GM18505 (cell line): ENCODE measurements at regions not wholly inside any gene's neighbourhood (a gene's known extent, or its start where the extent isn't known, plus 50 kb on each side); places are given as distances from the start of the nearest gene placed in this dataset.
A peak's percentile ranks its signal among the peaks of the same experiment; 100 is the strongest.

ENCODE experiments used
- ATAC-seq: cut with Tn5 transposase; IDR thresholded peaks from one replicate; pipeline ENCODE4 v1.9.1; 2021; ENCODE audit not compliant: unreplicated experiment
- POLR2A ChIP-seq: IDR thresholded peaks from 4 replicates; pipeline ENCODE4 v1.6.1; 2011; ENCODE audit warnings: borderline replicate concordance; ENCODE audit not compliant: insufficient read depth, insufficient read length; ENCODE audit errors: extremely low read depth

DNA sequence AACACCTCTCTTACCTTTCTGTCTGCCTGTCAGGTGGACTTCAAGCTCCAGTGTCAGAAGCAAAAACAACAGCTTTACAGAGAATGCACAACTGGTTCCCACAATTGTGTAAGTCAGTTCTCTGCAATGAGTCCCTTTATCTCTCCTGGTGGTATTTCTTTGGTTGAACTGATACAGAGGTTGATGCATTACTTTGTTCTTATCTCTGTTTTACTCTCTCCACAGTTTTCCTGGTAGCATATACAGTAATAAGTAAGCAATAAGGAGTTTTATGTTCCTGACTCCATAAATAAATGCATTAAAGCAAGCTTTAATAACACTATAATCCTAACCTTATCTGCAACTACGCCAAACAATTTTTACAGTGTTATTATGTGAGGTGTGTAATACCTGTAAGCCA, 310.3 kb upstream of the GYPC start:
- TF ChIP-seq POLR2A: no peak
- no peak for ATAC-seq

DNA sequence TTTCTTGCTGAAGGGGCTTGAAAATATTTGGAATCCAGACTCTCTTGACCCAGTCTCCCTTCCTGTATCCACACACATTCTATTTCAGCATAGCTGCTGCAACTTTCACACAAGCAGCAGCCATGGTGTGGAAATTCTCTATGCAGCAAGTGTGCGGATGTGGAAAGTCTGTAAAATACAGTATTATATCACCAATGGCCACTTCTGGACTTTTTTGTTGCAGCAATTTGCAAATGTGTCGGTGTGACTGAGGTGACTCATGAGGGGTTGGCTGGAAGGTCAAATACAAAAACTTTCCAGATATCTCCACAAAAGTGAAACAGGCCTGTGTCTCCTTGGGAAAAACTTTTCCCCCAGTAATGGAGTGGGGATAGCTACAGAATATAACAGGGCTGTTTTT, 299.3 kb upstream of the GYPC start:
- TF ChIP-seq POLR2A: no peak
- ATAC-seq: no peak

DNA sequence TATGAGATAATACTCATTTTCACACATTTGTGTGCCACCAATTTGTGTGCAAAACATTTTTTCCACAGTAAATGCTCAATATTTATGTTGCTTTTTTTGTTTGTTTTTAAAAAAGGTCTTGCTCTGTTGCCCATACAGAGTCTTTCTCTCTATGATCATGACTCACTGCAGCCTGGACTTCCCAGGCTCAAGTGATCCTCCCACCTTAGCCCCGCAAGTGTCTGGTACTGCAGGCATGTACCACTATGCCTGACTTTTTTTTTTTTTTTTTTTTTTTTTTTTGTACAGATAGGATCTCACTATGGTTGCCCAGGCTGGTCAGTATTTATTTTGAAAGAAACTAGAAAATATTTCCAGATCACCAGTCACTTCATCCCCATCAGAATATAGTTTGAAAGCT, 297.8 kb upstream of the GYPC start:
- TF ChIP-seq POLR2A: no peak
- ATAC-seq: no peak

DNA sequence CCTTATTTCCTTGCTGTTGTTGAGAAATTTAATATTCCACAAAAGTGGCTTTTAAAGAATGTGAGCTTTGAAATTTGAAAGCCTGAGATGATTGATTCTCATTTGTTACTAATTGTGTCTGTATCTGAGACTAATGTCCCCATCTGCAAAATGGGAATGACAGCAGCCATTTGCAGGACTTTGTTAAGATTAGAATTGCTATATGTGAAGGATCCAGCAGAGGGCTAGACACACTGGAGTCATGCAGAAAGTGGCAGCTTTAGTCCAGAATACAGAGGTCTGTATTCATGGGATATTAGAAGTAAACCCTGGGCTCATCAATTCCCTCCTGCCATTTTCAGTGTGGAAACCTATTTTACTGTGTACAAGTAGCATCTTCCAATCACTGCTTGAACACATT, 296.5 kb upstream of the GYPC start:
- TF ChIP-seq POLR2A: no peak
- ATAC-seq: peak; percentile 75

DNA sequence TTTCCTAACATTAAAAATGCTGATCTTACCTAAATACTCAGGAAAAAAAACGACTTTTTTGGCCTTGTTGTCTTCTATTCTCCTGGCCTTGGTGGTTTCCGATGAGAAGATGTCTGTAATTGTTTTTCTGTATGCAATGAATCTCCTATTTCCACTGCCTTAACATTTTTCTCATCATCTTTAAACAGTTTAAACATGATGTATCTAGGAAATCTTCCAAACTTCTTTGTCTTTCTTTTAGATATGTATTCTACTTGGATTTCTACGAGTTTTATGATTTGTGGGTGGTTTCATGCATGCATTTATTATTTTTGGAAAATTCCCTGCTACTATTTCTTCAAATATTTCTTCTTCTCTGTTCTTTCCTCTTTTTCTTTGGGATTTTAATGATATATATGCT, 288.6 kb upstream of the GYPC start:
- no peak for TF ChIP-seq POLR2A
- no peak for ATAC-seq

DNA sequence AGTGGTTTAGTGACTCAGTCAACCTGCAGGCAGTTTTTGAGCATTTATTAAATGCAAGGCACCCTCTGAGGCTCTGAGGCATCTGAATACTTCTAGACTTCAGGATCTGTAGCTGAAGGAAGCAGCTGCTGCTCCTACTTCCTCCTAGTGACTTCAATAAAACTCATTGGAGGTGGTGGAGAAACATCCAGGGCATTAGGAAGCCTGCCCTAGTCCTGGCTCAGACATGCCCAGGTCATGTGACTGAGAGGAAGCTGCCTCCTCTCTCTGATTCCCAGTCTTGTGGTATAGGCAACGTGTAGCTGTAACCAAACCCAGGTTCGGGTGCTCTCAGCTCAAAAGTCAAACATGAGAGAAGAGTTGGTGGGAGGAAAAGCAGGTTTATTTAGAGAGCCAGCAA, 287.2 kb upstream of the GYPC start:
- ATAC-seq: no peak
- no peak for TF ChIP-seq POLR2A

DNA sequence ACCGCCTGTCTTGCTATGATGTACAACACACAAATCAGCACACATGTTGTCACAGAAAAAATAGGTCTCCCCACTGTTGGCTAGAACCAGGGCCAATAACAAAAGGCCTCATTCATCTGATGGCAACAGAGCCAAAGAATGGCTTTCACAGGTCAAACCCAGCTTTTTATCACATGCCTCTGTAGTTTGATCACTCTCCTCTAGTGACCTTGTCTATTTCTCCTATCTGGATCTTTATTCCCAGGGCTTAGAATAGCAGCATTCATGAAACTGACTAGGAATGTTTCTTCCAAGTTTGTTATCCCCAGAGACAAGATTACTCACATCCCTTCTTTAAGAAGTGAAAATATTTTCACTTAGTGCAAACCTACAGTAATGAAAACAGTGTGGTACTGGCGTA, 285.8 kb upstream of the GYPC start:
- no peak for TF ChIP-seq POLR2A
- no peak for ATAC-seq

DNA sequence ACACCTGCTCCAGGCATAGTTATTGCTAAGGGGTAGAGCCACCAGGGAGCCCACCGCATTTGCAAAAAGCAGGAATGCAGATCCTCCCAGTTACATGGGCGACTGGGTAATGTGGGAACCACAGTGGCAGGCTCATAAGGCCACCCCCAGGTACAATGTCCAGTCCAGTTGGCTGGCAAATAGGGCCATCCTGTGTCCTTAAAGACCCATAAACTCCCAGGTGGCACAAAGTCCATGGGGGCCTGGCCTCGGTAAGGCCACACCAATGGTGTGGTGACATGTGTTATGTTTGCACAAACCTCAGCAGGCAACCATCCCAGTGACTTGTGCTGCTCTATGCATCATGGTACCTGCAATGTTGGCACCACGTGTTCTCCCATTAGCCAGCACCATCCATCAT, 283.6 kb upstream of the GYPC start:
- TF ChIP-seq POLR2A: no peak
- no peak for ATAC-seq

DNA sequence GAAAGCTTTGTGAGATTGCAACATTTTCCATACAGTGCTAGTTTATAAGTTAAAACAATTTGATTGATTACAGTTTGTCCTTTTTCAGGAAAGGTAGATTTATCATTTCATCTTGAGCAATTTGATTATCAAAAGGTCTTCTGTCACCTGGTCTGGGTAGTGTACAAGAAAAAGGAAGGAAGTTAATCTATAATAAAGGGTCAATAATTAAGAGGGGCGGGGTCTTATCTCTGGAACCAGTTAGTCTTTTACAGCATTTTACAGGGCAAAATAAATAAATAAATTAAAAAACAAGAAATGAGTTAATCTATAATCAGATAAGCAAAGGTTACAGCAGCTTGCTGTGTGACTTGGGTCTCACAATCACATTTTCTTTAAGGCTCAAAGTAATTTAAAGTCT, 277.8 kb upstream of the GYPC start:
- no peak for TF ChIP-seq POLR2A
- ATAC-seq: no peak

DNA sequence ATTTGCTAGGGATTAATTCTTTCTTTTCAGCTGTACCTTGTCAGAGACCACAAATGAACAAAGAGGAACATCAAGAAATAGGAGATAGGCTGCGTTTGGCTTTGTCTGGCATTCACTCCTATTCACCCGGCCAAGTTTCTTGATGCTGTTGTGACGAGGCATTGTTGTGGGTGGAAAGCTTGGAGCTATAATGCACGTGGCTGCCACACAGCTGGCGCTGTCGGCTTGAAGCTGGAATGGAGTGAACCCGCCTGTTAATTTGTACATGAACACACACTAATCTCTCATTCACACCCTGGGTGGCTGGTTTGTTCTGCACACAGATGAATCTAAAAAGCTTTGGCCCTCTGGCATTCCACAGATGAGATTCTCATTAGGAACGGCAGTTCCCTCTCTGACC, 274.9 kb upstream of the GYPC start:
- ATAC-seq: no peak
- no peak for TF ChIP-seq POLR2A

DNA sequence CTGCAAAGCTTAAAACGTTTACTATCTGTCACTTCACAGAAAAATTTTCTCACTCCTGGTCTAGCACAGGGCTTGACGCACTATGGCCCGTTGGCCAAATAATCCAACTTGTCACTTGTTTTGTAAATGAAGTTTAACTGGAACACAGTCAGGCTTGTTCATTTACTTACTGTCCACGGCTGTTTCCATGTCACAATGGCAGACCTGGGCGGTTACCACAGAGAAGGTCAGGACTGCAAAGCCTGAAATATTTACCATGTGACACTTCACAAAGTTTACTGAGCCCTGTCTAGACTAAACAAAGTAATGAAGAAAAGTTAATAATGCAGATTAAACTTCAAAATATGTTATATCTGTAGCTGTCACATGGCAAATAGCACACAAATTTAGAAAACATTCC, 273.0 kb upstream of the GYPC start:
- no peak for TF ChIP-seq POLR2A
- no peak for ATAC-seq

DNA sequence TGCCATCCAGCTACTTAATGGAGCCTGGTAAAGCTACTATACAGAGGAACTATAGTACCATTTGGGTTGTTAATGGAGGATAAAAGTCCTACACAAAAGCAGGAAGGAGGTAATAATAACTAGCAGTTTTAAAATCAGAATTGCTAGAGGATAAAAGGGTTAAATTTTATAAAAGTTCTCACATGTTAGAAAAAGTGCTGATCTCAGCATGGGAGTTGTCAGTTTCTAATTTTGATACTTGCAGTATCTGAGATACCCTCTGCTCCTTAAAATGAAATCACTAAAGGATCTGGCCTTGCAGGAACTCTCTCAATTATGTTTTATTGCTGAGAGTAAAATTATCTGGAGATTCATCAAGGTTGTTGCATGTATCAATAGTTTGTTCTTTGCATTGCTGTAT, 272.2 kb upstream of the GYPC start:
- ATAC-seq: no peak
- no peak for TF ChIP-seq POLR2A

DNA sequence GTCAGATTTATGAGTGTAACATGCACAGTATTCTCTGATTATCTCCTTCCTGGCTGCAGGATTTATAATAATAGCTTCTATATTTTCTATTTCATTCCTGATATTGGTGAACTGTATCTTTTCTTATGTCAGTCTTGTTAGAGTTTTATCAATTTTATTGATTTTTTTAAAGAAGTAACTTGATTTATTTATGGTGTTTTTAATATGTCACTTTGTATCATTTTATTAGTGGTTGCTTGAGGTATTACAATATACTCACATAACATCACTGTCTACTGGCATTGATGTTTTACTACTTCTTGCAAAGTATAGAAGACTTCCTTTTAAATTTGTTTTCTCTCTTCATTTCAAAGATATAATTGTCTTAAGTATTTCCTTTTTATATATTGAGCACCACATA, 270.5 kb upstream of the GYPC start:
- ATAC-seq: no peak
- TF ChIP-seq POLR2A: no peak

DNA sequence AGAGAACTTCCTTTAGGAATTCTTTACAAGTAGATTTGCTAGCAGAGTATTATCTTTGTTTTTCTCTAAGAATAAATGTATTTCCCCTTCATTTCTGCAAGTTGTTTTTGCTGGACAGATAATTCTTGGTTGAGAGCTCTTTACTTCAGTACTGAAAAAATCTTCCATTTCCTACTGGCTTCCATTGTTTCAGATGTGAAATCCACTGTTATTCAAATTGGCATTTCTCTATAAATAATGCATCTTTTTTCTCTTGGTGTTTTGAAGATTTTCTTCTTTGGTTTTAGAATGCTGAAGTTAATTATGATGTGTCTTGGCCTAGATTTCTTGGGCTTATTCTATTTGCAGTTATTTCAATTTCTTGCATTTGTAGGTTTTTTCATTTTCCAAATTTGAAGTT, 270.0 kb upstream of the GYPC start:
- TF ChIP-seq POLR2A: no peak
- ATAC-seq: no peak

DNA sequence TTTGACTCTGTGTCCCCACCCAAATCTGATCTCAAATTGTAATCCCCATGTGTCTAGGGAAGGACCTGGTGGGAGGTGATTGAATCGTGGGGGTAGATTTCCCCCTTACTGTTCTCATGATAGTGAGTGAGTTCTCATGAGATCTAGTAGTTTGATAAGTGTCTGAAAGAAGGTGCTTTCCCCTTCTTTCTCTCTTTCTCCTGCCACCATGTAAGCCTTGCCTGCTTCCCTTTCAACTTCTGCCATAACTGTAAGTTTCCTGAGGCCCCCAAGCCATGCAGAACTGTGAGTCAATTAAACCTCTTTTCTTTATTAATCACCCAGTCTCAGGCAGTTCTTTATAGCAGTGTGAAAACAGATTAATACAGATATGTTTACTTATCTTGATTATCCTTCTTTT, 266.5 kb upstream of the GYPC start:
- TF ChIP-seq POLR2A: no peak
- no peak for ATAC-seq
